ENCODE measurements at regions not wholly inside any gene's neighbourhood (a gene's known extent, or its start where the extent isn't known, plus 50 kb on each side); places are given as distances from the start of the nearest gene placed in this dataset.

DNA sequence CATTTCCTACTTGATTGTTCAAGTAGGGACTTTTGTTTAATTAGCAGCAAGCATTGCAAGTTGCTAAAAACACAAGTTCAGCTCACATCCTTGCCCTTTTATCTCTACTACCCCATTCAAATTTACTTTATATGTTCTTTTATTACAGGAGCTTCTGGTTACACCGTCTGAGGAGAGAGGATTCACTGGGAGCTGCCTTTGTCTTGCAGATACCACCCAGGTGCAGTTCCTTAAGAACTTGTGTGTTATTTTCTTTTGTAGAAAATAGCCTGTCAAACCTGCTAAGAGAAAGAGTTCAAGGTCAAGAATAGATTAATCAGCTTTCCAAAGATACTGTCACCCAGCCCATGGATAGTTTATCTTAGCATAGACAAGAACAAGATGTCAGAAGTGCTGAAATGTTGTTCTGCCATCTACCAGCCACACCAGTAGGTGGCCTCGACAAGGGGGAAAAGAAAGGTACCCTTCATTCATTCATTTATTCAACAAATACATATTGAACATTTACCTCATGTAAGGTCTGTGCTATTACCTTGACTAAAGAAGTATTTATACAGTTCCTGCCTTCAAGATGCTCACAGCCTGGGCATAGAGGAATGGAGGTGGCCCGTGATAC lies 750.3 kb downstream of the MAT2B start:
- TF ChIP-seq CTCF (IDR thresholded peaks at IDR 0.05) (no peak), ZFX (IDR thresholded peaks at IDR 0.05; ENCODE audit: borderline replicate concordance) (no peak)
